ENCODE measurements at regions not wholly inside any gene's neighbourhood (a gene's known extent, or its start where the extent isn't known, plus 50 kb on each side); places are given as distances from the start of the nearest gene placed in this dataset.

- H3K4me3 Mint-ChIP-seq = no peak overlapping the region
- no peak for TF ChIP-seq CTCF (conservative IDR thresholded peaks at IDR 0.05)
- H3K27ac Mint-ChIP-seq (ENCODE audit: unreplicated experiment) = no peak overlapping the region
- no peaks in the 10 kb centered on the region for H3K4me1 Mint-ChIP-seq
- no peak for DNase-seq (ENCODE audit: low read depth, low spot score)
- H3K9me3 Mint-ChIP-seq = peaks cover 7% of the 10 kb centered on the region
- H3K27me3 Mint-ChIP-seq (ENCODE audit: low read depth) = no peaks in the 10 kb centered on the region
- H3K36me3 Mint-ChIP-seq (ENCODE audit: low read depth) = no peaks in the 10 kb centered on the region
Observed at GRCh38 chr11:105333153-105333552, 193.6 kb upstream of the CARD18 start.

GRCh38 chr11:105332171-105332570, 192.6 kb upstream of the CARD18 start:
- Mint-ChIP-seq H3K27ac (ENCODE audit: unreplicated experiment) (no peak overlapping the region), H3K9me3 (peaks cover 5% of the 10 kb centered on the region), H3K36me3 (ENCODE audit: low read depth) (no peaks in the 10 kb centered on the region), H3K4me1 (no peaks in the 10 kb centered on the region), H3K27me3 (ENCODE audit: low read depth) (no peaks in the 10 kb centered on the region), H3K4me3 (no peak overlapping the region)
- no peak for DNase-seq (ENCODE audit: low read depth, low spot score)
- no peak for TF ChIP-seq CTCF (conservative IDR thresholded peaks at IDR 0.05)

GRCh38 chr11:105328061-105328460, 188.5 kb upstream of the CARD18 start:
- Mint-ChIP-seq H3K4me3 (no peak overlapping the region), H3K36me3 (ENCODE audit: low read depth) (no peaks in the 10 kb centered on the region), H3K4me1 (no peaks in the 10 kb centered on the region), H3K9me3 (no peaks in the 10 kb centered on the region), H3K27ac (ENCODE audit: unreplicated experiment) (no peak overlapping the region), H3K27me3 (ENCODE audit: low read depth) (no peaks in the 10 kb centered on the region)
- TF ChIP-seq CTCF (conservative IDR thresholded peaks at IDR 0.05) = no peak
- DNase-seq (ENCODE audit: low read depth, low spot score) = no peak

GRCh38 chr11:105324156-105324555, 184.6 kb upstream of the CARD18 start:
- H3K4me1 Mint-ChIP-seq = no peaks in the 10 kb centered on the region
- peaks cover 5% of the 10 kb centered on the region for H3K27me3 Mint-ChIP-seq (ENCODE audit: low read depth)
- no peaks in the 10 kb centered on the region for H3K9me3 Mint-ChIP-seq
- H3K27ac Mint-ChIP-seq (ENCODE audit: unreplicated experiment) = no peak overlapping the region
- no peaks in the 10 kb centered on the region for H3K36me3 Mint-ChIP-seq (ENCODE audit: low read depth)
- no peak overlapping the region for H3K4me3 Mint-ChIP-seq
- DNase-seq (ENCODE audit: low read depth, low spot score) = no peak
- no peak for TF ChIP-seq CTCF (conservative IDR thresholded peaks at IDR 0.05)

- TF ChIP-seq CTCF (conservative IDR thresholded peaks at IDR 0.05) = no peak
Observed at GRCh38 chr11:105321696-105322095, 182.1 kb upstream of the CARD18 start.

GRCh38 chr11:105315287-105315686, 175.7 kb upstream of the CARD18 start:
- no peaks in the 10 kb centered on the region for H3K9me3 Mint-ChIP-seq
- peaks cover 5% of the 10 kb centered on the region for H3K27me3 Mint-ChIP-seq (ENCODE audit: low read depth)
- no peak for TF ChIP-seq CTCF (conservative IDR thresholded peaks at IDR 0.05)
- no peak for DNase-seq (ENCODE audit: low read depth, low spot score)
- H3K4me3 Mint-ChIP-seq = no peak overlapping the region
- no peaks in the 10 kb centered on the region for H3K36me3 Mint-ChIP-seq (ENCODE audit: low read depth)
- no peaks in the 10 kb centered on the region for H3K4me1 Mint-ChIP-seq
- H3K27ac Mint-ChIP-seq (ENCODE audit: unreplicated experiment) = no peak overlapping the region

More at GRCh38 chr11:105321696-105322095, 182.1 kb upstream of the CARD18 start:
- Mint-ChIP-seq H3K27me3 (ENCODE audit: low read depth) (peaks cover 5% of the 10 kb centered on the region), H3K27ac (ENCODE audit: unreplicated experiment) (no peak overlapping the region), H3K36me3 (ENCODE audit: low read depth) (no peaks in the 10 kb centered on the region), H3K4me3 (no peak overlapping the region), H3K4me1 (no peaks in the 10 kb centered on the region), H3K9me3 (no peaks in the 10 kb centered on the region)
- no peak for DNase-seq (ENCODE audit: low read depth, low spot score)
